GM21723 (cell line): ENCODE measurements at regions not wholly inside any gene's neighbourhood (a gene's known extent, or its start where the extent isn't known, plus 50 kb on each side); places are given as distances from the start of the nearest gene placed in this dataset.
"Not testable (repeated sequence)": the region's sequence is repeated elsewhere in the genome, so short reads cannot be mapped to it uniquely, and the experiment has no call there.

Experiments
- ATAC-seq: cut with Tn5 transposase; IDR thresholded peaks from one replicate; pipeline ENCODE4 v1.9.1; 2021; ENCODE audit warnings: mild to moderate bottlenecking, moderate library complexity; ENCODE audit not compliant: unreplicated experiment

- ATAC-seq: not testable (repeated sequence)
Observed at GRCh38 chr2:242097278-242097677, 227.7 kb downstream of the RTP5 start.

- ATAC-seq: no peak
Observed at GRCh38 chr2:242098034-242098433, 228.5 kb downstream of the RTP5 start.

GRCh38 chr2:242098445-242099128 is 229.1 kb downstream of the RTP5 start:
- peak; percentile 63 for ATAC-seq

- not testable (repeated sequence) for ATAC-seq
Observed at GRCh38 chr2:242103093-242103492, 233.6 kb downstream of the RTP5 start.

- ATAC-seq: not testable (repeated sequence)
Observed at GRCh38 chr2:242104202-242104956, 234.8 kb downstream of the RTP5 start.

- not testable (repeated sequence) for ATAC-seq
Observed at GRCh38 chr2:242107065-242107464, 237.5 kb downstream of the RTP5 start.

GRCh38 chr2:242108797-242109500 is 239.4 kb downstream of the RTP5 start:
- ATAC-seq: not testable (repeated sequence)

- ATAC-seq: not testable (repeated sequence)
Observed at GRCh38 chr2:242109819-242110218, 240.3 kb downstream of the RTP5 start.

GRCh38 chr2:242111954-242112353 is 242.4 kb downstream of the RTP5 start:
- ATAC-seq: not testable (repeated sequence)

GRCh38 chr2:242113492-242113891 is 244.0 kb downstream of the RTP5 start:
- not testable (repeated sequence) for ATAC-seq

GRCh38 chr2:242116676-242117075 is 247.1 kb downstream of the RTP5 start:
- ATAC-seq: not testable (repeated sequence)

GRCh38 chr2:242117305-242117704 is 247.8 kb downstream of the RTP5 start:
- not testable (repeated sequence) for ATAC-seq

GRCh38 chr2:242119682-242120081 is 250.2 kb downstream of the RTP5 start:
- ATAC-seq: not testable (repeated sequence)

GRCh38 chr2:242130682-242131081 is 261.2 kb downstream of the RTP5 start:
- ATAC-seq: not testable (repeated sequence)

- ATAC-seq: not testable (repeated sequence)
Observed at GRCh38 chr2:242159921-242160320, 290.4 kb downstream of the RTP5 start.

GRCh38 chr2:242165115-242165514 is 295.6 kb downstream of the RTP5 start:
- ATAC-seq: not testable (repeated sequence)

- ATAC-seq: not testable (repeated sequence)
Observed at GRCh38 chr2:242171290-242171689, 301.8 kb downstream of the RTP5 start.
